ENCODE measurements at regions not wholly inside any gene's neighbourhood (a gene's known extent, or its start where the extent isn't known, plus 50 kb on each side); places are given as distances from the start of the nearest gene placed in this dataset.
"Not testable (repeated sequence)": the region's sequence is repeated elsewhere in the genome, so short reads cannot be mapped to it uniquely, and the experiment has no call there.

DNA sequence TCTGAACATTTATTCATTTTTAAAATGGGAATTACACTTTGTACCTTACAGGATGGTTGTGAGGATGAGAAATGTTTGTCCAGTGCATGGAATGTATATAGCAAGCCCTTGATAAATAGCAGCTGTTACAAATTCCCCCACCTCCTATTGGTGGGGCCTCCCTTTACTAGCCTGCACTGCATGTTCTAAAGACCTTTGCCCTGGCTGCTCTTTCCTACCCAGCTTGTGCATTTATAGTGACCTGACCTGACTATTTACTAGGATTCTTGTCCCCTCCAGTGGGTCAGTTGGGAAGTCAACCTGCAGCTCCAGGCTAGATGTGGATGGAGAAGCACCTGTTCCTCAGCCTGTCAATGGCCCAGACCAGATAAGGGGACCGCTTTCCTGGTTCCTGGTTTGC lies 180.3 kb downstream of the HIPK3 start:
- no peaks in the 10 kb centered on the region for H3K9me3 ChIP-seq (ENCODE audit: control insufficient read depth in 1 of 2, low read length in 2 of 2)
- H3K36me3 Mint-ChIP-seq = peaks cover 0 to 3% of the 10 kb centered on the region in 2 donors
- no peaks in the 10 kb centered on the region for H3K36me3 ChIP-seq (ENCODE audit: insufficient read depth, low read length)
- H3K27me3 ChIP-seq (ENCODE audit: insufficient read depth, low read length) = no peaks in the 10 kb centered on the region
- ChIA-PET POLR2A (ENCODE audit: partially characterized antibody) (no interaction called here), CTCF (ENCODE audit: partially characterized antibody) (no interaction called here)
- intact Hi-C loops (cut with micrococcal nuclease) = no loop called here
- no peak overlapping the region for H3K27ac ChIP-seq (ENCODE audit: low read depth, low read length)
- H3K9me3 Mint-ChIP-seq = peaks cover 0 to 20% (median 15%) of the 10 kb centered on the region in 8 donors
- no peaks in the 10 kb centered on the region for H3K27me3 Mint-ChIP-seq
- no peak overlapping the region for H3K4me3 ChIP-seq (ENCODE audit: low read length in 2 of 2)
- no peak overlapping the region for H3K27ac Mint-ChIP-seq
- no peak for DNase-seq
- H3K4me1 ChIP-seq (ENCODE audit: insufficient read depth, low read length) = no peaks in the 10 kb centered on the region
- no peaks in the 10 kb centered on the region for H3K4me1 Mint-ChIP-seq
- no peak overlapping the region for H3K4me3 Mint-ChIP-seq

DNA sequence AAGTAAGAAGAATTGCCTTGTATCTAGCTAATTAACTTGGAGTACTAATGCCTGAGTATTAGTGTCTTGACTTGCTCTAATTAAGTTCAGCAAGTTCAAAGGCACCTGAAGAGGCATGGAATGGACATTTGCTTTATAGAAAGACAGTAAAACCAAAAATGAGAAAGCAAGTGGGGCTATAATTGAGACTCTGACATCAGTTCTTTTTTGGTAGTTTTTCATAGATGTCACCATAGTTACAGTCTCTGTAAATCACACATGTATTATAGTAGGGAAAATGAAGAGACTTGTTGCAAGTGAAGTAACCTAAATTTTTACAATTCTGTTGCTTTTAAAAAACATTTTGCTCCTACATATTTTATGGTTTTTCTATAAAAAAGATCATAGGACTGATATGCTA lies 178.0 kb downstream of the HIPK3 start:
- H3K4me1 ChIP-seq (ENCODE audit: insufficient read depth, low read length) = no peaks in the 10 kb centered on the region
- Mint-ChIP-seq H3K4me3 (no peak overlapping the region), H3K4me1 (no peaks in the 10 kb centered on the region), H3K27ac (no peak overlapping the region), H3K36me3 (peaks cover 0 to 3% of the 10 kb centered on the region in 2 donors), H3K9me3 (peaks cover 0 to 24% (median 13%) of the 10 kb centered on the region in 8 donors), H3K27me3 (peaks cover 7 to 9% of the 10 kb centered on the region in 2 donors)
- H3K9me3 ChIP-seq (ENCODE audit: control insufficient read depth in 1 of 2, low read length in 2 of 2) = no peaks in the 10 kb centered on the region
- no peaks in the 10 kb centered on the region for H3K27me3 ChIP-seq (ENCODE audit: insufficient read depth, low read length)
- POLR2A ChIA-PET (ENCODE audit: partially characterized antibody) = no interaction called here
- no peak overlapping the region for H3K4me3 ChIP-seq (ENCODE audit: low read length in 2 of 2)
- intact Hi-C loops (cut with micrococcal nuclease) = no loop called here
- CTCF ChIA-PET (ENCODE audit: partially characterized antibody) = no interaction called here
- no peaks in the 10 kb centered on the region for H3K36me3 ChIP-seq (ENCODE audit: insufficient read depth, low read length)
- no peak for DNase-seq
- no peak overlapping the region for H3K27ac ChIP-seq (ENCODE audit: low read depth, low read length)

DNA sequence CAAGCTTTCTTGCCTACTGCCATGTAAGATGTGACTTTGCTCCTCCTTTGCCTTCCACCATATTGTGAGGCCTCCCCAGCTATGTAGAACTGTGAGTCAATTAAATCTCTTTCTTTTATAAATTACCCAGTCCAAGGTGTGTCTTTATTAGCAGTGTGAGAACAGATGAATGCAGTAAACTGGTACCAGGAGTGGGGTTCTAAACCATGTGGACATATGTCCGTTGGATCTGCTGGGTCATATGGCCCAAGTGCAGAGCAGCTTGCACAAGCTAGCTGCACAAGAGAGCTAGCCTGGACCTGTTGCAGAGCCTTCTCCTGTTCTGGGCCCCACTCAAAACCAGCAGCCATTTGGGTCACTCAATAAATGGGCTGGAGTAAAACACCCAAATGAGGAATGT lies 177.1 kb downstream of the HIPK3 start:
- Mint-ChIP-seq H3K27ac (no peak overlapping the region), H3K36me3 (peaks cover 0 to 3% of the 10 kb centered on the region in 2 donors), H3K27me3 (peaks cover 7 to 13% of the 10 kb centered on the region in 2 donors), H3K4me3 (no peak overlapping the region), H3K9me3 (peaks cover 0 to 27% (median 17%) of the 10 kb centered on the region in 8 donors), H3K4me1 (no peaks in the 10 kb centered on the region)
- ChIA-PET CTCF (ENCODE audit: partially characterized antibody) (no interaction called here), POLR2A (ENCODE audit: partially characterized antibody) (no interaction called here)
- H3K9me3 ChIP-seq (ENCODE audit: control insufficient read depth in 1 of 2, low read length in 2 of 2) = no peaks in the 10 kb centered on the region
- intact Hi-C loops (cut with micrococcal nuclease) = no loop called here
- DNase-seq = no peak
- no peaks in the 10 kb centered on the region for H3K4me1 ChIP-seq (ENCODE audit: insufficient read depth, low read length)
- H3K36me3 ChIP-seq (ENCODE audit: insufficient read depth, low read length) = no peaks in the 10 kb centered on the region
- no peak overlapping the region for H3K27ac ChIP-seq (ENCODE audit: low read depth, low read length)
- no peak overlapping the region for H3K4me3 ChIP-seq (ENCODE audit: low read length in 2 of 2)
- no peaks in the 10 kb centered on the region for H3K27me3 ChIP-seq (ENCODE audit: insufficient read depth, low read length)

DNA sequence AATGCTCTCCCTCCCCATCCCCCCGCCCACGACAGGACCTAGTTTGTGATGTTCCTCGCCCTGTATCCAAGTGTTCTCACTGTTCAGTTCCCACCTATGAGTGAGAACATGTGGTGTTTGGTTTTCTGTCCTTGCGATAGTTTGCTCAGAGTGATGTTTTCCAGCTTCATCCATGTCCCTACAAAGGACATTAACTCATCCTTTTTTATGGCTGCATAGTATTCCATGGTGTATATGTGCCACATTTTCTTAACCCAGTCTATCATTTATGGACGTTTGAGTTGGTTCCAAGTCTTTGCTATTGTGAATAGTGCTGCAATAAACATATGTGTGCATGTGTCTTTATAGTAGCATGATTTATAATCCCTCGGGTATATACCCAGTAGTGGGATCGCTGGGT lies 171.3 kb downstream of the HIPK3 start:
- H3K4me1 Mint-ChIP-seq; H3K36me3 ChIP-seq (ENCODE audit: insufficient read depth, low read length); CTCF ChIA-PET (ENCODE audit: partially characterized antibody); POLR2A ChIA-PET (ENCODE audit: partially characterized antibody); H3K4me3 ChIP-seq (ENCODE audit: low read length in 2 of 2); H3K27me3 ChIP-seq (ENCODE audit: insufficient read depth, low read length); H3K36me3 Mint-ChIP-seq; H3K27ac ChIP-seq (ENCODE audit: low read depth, low read length); intact Hi-C loops (cut with micrococcal nuclease); H3K4me1 ChIP-seq (ENCODE audit: insufficient read depth, low read length); DNase-seq; H3K27ac Mint-ChIP-seq; H3K4me3 Mint-ChIP-seq; H3K9me3 ChIP-seq (ENCODE audit: control insufficient read depth in 1 of 2, low read length in 2 of 2): not testable (repeated sequence)
- H3K9me3 Mint-ChIP-seq = peaks cover 0 to 17% (median 7%) of the 10 kb centered on the region in 8 donors
- peaks cover 8 to 31% of the 10 kb centered on the region in 2 donors for H3K27me3 Mint-ChIP-seq

DNA sequence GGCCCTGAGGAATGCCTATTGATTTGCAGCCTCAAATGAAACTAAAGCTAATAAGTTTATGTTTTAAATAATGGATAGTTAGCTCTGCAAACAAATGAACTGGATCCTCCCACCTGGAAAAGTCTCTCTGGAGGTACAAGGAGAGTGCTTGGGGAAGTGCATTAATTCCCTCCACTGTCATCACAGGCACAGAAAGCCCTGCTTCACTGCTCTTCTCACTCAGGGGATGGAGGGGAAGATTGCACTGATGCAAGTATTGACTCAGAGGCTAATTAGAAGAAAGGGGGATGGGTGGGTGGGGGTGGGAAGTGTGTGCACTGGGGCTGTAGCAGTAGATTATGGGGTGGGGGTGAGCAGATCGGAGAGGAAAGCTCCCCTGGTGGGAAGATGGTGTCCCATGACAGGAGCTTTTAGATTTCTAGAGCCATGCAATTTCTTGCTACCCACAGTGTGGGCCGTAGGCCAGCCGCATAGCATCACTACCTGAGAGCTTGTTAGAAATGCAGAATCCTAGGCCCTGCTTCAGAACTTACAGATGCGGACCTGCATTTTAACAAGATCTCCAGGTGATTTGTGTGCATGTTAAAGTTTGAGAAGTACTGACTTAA lies 163.9 kb downstream of the HIPK3 start:
- H3K27me3 Mint-ChIP-seq = peaks cover 4 to 24% of the 10 kb centered on the region in 2 donors
- Histone ChIP-seq H3K27me3 (ENCODE audit: insufficient read depth, low read length) (no peaks in the 10 kb centered on the region), H3K36me3 (ENCODE audit: insufficient read depth, low read length) (no peaks in the 10 kb centered on the region), H3K27ac (ENCODE audit: low read depth, low read length) (no peak overlapping the region), H3K4me3 (ENCODE audit: low read length in 2 of 2) (no peak overlapping the region), H3K4me1 (ENCODE audit: insufficient read depth, low read length) (no peaks in the 10 kb centered on the region), H3K9me3 (ENCODE audit: control insufficient read depth in 1 of 2, low read length in 2 of 2) (no peaks in the 10 kb centered on the region)
- H3K4me1 Mint-ChIP-seq = no peaks in the 10 kb centered on the region
- no peak overlapping the region for H3K27ac Mint-ChIP-seq
- intact Hi-C loops (cut with micrococcal nuclease) = no loop called here
- H3K36me3 Mint-ChIP-seq = no peaks in the 10 kb centered on the region
- H3K9me3 Mint-ChIP-seq = no peaks in the 10 kb centered on the region
- DNase-seq = no peak
- CTCF ChIA-PET (ENCODE audit: partially characterized antibody) = no interaction called here
- H3K4me3 Mint-ChIP-seq = no peak overlapping the region
- POLR2A ChIA-PET (ENCODE audit: partially characterized antibody) = no interaction called here

DNA sequence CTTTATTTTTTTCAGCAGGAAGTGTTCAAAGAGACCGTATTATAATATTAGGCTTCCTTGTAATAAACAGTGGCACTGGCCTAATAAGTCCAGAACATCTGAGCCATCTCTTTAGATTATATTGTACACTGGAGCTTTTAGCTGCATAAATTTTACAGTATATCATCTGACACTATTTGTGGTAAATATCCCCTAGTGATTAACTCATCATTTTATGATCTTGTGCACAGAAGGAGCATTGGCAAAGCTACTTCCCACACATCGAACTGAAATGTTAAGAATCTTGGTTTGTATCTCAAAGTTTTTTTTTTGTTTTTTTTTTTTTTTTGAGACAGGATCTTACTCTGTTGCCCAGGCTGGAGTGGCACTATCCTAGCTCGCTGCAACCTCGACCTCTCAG lies 162.7 kb downstream of the HIPK3 start:
- intact Hi-C loops (cut with micrococcal nuclease) = no loop called here
- ChIA-PET CTCF (ENCODE audit: partially characterized antibody) (no interaction called here), POLR2A (ENCODE audit: partially characterized antibody) (no interaction called here)
- H3K9me3 Mint-ChIP-seq = no peaks in the 10 kb centered on the region
- Histone ChIP-seq H3K27ac (ENCODE audit: low read depth, low read length) (no peak overlapping the region), H3K9me3 (ENCODE audit: control insufficient read depth in 1 of 2, low read length in 2 of 2) (no peaks in the 10 kb centered on the region), H3K4me1 (ENCODE audit: insufficient read depth, low read length) (no peaks in the 10 kb centered on the region), H3K27me3 (ENCODE audit: insufficient read depth, low read length) (no peaks in the 10 kb centered on the region), H3K36me3 (ENCODE audit: insufficient read depth, low read length) (no peaks in the 10 kb centered on the region), H3K4me3 (ENCODE audit: low read length in 2 of 2) (no peak overlapping the region)
- DNase-seq = no peak
- H3K4me1 Mint-ChIP-seq = no peaks in the 10 kb centered on the region
- no peaks in the 10 kb centered on the region for H3K36me3 Mint-ChIP-seq
- no peak overlapping the region for H3K27ac Mint-ChIP-seq
- H3K27me3 Mint-ChIP-seq = peaks cover 8 to 22% of the 10 kb centered on the region in 2 donors
- H3K4me3 Mint-ChIP-seq = no peak overlapping the region

DNA sequence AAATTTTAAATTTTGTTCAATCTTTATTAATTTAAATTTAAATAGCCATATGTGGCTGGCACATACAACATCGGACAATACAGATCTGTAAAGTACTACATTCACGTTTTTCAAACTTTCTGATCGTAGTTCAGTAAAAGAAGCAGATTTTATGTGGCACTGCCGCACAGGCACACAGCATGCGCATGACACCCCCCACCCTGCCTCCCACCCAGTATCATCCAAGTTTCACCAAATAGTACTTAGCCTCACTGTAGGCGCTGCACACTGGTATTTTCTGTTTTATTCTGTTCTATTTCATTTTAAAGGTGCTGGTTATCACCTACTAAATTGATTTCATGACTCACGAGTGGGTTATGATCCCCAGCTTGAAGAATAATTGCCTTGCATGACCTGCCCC lies 159.9 kb downstream of the HIPK3 start:
- no peak for DNase-seq
- ChIA-PET POLR2A (ENCODE audit: partially characterized antibody) (no interaction called here), CTCF (ENCODE audit: partially characterized antibody) (no interaction called here)
- no peaks in the 10 kb centered on the region for H3K36me3 Mint-ChIP-seq
- Histone ChIP-seq H3K27ac (ENCODE audit: low read depth, low read length) (no peak overlapping the region), H3K4me1 (ENCODE audit: insufficient read depth, low read length) (no peaks in the 10 kb centered on the region), H3K9me3 (ENCODE audit: control insufficient read depth in 1 of 2, low read length in 2 of 2) (no peaks in the 10 kb centered on the region), H3K27me3 (ENCODE audit: insufficient read depth, low read length) (no peaks in the 10 kb centered on the region), H3K4me3 (ENCODE audit: low read length in 2 of 2) (no peak overlapping the region), H3K36me3 (ENCODE audit: insufficient read depth, low read length) (no peaks in the 10 kb centered on the region)
- intact Hi-C loops (cut with micrococcal nuclease) = no loop called here
- H3K4me1 Mint-ChIP-seq = no peaks in the 10 kb centered on the region
- H3K9me3 Mint-ChIP-seq = no peaks in the 10 kb centered on the region
- no peak overlapping the region for H3K27ac Mint-ChIP-seq
- H3K4me3 Mint-ChIP-seq = no peak overlapping the region
- peaks cover 13 to 24% of the 10 kb centered on the region in 2 donors for H3K27me3 Mint-ChIP-seq

DNA sequence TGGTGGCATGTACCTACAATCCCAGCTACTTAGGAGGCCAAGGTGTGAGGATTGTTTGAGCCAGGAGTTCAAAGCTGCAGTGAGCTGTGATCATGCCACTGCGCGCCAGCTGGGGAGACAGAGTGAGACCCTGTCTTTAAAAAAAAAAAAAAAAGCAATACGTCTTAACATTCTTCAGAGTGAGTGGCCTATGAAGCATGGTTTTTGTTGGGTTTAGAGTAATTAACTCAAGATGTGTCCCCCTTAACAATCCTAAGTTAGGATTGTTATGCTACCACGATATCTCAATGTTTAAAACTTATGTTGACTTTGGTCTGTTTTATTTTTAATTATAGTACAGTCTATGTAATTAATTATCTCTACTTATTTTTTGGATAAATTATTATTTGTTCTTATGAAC lies 156.1 kb downstream of the HIPK3 start:
- no peaks in the 10 kb centered on the region for H3K4me1 Mint-ChIP-seq
- no peaks in the 10 kb centered on the region for H3K4me1 ChIP-seq (ENCODE audit: insufficient read depth, low read length)
- no peaks in the 10 kb centered on the region for H3K9me3 ChIP-seq (ENCODE audit: control insufficient read depth in 1 of 2, low read length in 2 of 2)
- H3K36me3 Mint-ChIP-seq = no peaks in the 10 kb centered on the region
- CTCF ChIA-PET (ENCODE audit: partially characterized antibody) = no interaction called here
- H3K27me3 ChIP-seq (ENCODE audit: insufficient read depth, low read length) = no peaks in the 10 kb centered on the region
- no peak overlapping the region for H3K4me3 Mint-ChIP-seq
- POLR2A ChIA-PET (ENCODE audit: partially characterized antibody) = no interaction called here
- H3K4me3 ChIP-seq (ENCODE audit: low read length in 2 of 2) = no peak overlapping the region
- no peak overlapping the region for H3K27ac ChIP-seq (ENCODE audit: low read depth, low read length)
- intact Hi-C loops (cut with micrococcal nuclease) = no loop called here
- H3K36me3 ChIP-seq (ENCODE audit: insufficient read depth, low read length) = no peaks in the 10 kb centered on the region
- no peak overlapping the region for H3K27ac Mint-ChIP-seq
- no peak for DNase-seq
- H3K27me3 Mint-ChIP-seq = peaks cover 16 to 19% of the 10 kb centered on the region in 2 donors
- no peaks in the 10 kb centered on the region for H3K9me3 Mint-ChIP-seq
